Right lobe of liver (tissue), 6 donors: ENCODE measurements at regions not wholly inside any gene's neighbourhood (a gene's known extent, or its start where the extent isn't known, plus 50 kb on each side); places are given as distances from the start of the nearest gene placed in this dataset.

ENCODE experiments used
- ATAC-seq, 4 donors: fragments of 200-7000 bp; cut with Tn5 transposase; one replicate each; pipeline ENCODE4 v1.9.1; 2020; ENCODE audit warnings: mild to moderate bottlenecking in 4 of 4, moderate library complexity in 4 of 4
- DNase-seq, 3 donors: peaks; one replicate each; pipeline ENCODE4 v3.0.0-alpha.2; 2020
- H3K27ac ChIP-seq, 3 donors: fragments of 200-600 bp; one replicate each; pipeline ENCODE4 v1.8.0; 2022
- H3K27me3 ChIP-seq, 2 donors: fragments of 200-600 bp; one replicate each; pipeline ENCODE4 v1.8.0; 2022
- H3K36me3 ChIP-seq, 4 donors: fragments of 200-600 bp; sonication (generic) in 1 of 4; one replicate each; pipeline versions ENCODE4 v1.5.1 to v1.8.0; 2017 to 2022; ENCODE audit warnings: control low read depth in 1 of 4
- H3K4me1 ChIP-seq, 4 donors: fragments of 200-600 bp; sonication (generic) in 1 of 4; one replicate each; pipeline versions ENCODE4 v1.5.1 to v1.8.0; 2017 to 2022; ENCODE audit warnings: control low read depth in 1 of 4
- H3K4me3 ChIP-seq, 3 donors: fragments of 200-600 bp; one replicate each; pipeline ENCODE4 v1.8.0; 2022
- H3K9me3 ChIP-seq, 4 donors: fragments of 200-600 bp; sonication (generic) in 1 of 4; one replicate each; pipeline versions ENCODE4 v1.5.1 to v1.8.0; 2017 to 2022; ENCODE audit warnings: control low read depth in 1 of 4
- CTCF ChIP-seq, 4 donors: fragments of 200-600 bp in 3 of 4; fragments of 450-650 bp in 1 of 4; IDR thresholded peaks; one replicate each; pipeline versions ENCODE4 v1.5.1 to v1.8.0; 2016 to 2022; ENCODE audit warnings: antibody characterized with exemption in 4 of 4, mild to moderate bottlenecking in 2 of 4
- POLR2A ChIP-seq: fragments of 450-650 bp; IDR thresholded peaks from one replicate; pipeline ENCODE4 v1.6.1; 2017; ENCODE audit warnings: antibody characterized with exemption, mild to moderate bottlenecking
- WGBS: methylation state at CpG from one replicate; pipeline ENCODE4 v1.1.6; 2018; ENCODE audit warnings: low coverage, low lambda C conversion rate; ENCODE audit not compliant: insufficient coverage; ENCODE audit errors: missing lambda C conversion rate; 5-methylcytosine and 5-hydroxymethylcytosine counted together
- intact Hi-C, 2 donors: fragments of 100-400 bp; cut with DNase I; formaldehyde crosslinking; loops; one replicate each; pipeline versions ENCODE4 v1.11.2 to v1.14.1; 2022
- donor health status: DM: no; HTN: yes; CAD: no.
- donor health status: DM: no; HTN: no; CAD: no.
- donor health status: DM: no; HTN: no; CAD: no.
- donor health status: DM: no; HTN: yes; CAD: no.
- donor health status: DM: no; HTN: yes; CAD: no.

GRCh38 chr18:27724362-27724761, 452.6 kb downstream of the CDH2 start:
- 71% methylated on average over 2 of the region's 2 CpGs for WGBS
- no peak for ATAC-seq

DNA sequence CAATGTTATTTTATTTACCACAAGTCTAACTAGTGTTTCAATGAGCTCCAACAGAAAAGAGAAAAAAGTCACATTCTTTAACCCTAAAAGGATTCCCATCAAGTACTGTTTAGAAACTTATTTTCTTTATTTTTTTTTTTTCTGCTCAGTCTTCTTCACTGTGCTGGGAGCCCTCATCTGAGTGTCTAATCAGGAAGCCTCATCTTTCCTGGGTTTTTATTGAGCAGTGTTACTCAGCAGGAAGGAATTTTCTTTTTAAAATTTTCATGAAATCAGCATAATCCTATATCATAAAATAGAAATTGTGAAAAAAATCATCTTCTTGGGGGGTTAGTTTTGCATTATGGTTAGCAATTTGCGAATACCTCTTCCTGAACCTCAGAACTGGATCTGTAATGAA, 453.8 kb downstream of the CDH2 start:
- TF ChIP-seq POLR2A, result no peak
- TF ChIP-seq CTCF (IDR thresholded peaks at IDR 0.05), result no peak
- H3K4me3 ChIP-seq, result no peak overlapping the region
- DNase-seq (no peak), ATAC-seq (no peak)
- H3K27ac ChIP-seq, result no peak overlapping the region
- H3K9me3 ChIP-seq, result no peaks in the 10 kb centered on the region
- no peaks in the 10 kb centered on the region for H3K36me3 ChIP-seq
- intact Hi-C loops, result no loop called here
- 59% methylated on average over 1 of the region's 1 CpG for WGBS
- H3K27me3 ChIP-seq, result no peaks in the 10 kb centered on the region
- H3K4me1 ChIP-seq, result no peaks in the 10 kb centered on the region

More at GRCh38 chr18:27724362-27724761, 452.6 kb downstream of the CDH2 start:
- no peaks in the 10 kb centered on the region for H3K36me3 ChIP-seq
- H3K4me3 ChIP-seq, result no peak overlapping the region
- no peaks in the 10 kb centered on the region for H3K27me3 ChIP-seq
- no peaks in the 10 kb centered on the region for H3K4me1 ChIP-seq
- TF ChIP-seq POLR2A (no peak), CTCF (IDR thresholded peaks at IDR 0.05) (no peak)
- H3K27ac ChIP-seq, result no peak overlapping the region
- H3K9me3 ChIP-seq, result no peaks in the 10 kb centered on the region
- intact Hi-C loops, result no loop called here
- no peak for DNase-seq

DNA sequence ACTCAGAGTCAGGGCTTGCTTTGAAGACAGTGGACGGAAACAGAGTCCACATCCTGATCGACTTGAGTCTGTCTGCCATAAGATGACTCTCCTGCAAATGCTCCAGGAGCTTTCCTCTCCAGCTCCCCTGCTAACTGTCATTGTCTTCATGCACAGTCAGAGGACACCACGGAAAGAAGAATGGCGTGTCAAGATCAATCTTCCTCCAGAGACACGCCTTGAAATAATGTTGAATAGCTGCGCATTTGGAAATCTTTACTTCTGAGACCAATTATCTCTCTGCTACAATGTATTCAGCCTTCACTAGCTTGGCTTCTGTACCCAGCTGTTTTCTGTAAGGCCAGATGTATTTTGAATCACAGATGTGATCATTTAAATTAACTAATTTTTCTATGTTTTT, 457.2 kb downstream of the CDH2 start:
- WGBS, result 73% methylated on average over 6 of the region's 6 CpGs
- H3K4me1 ChIP-seq, result no peaks in the 10 kb centered on the region
- no peaks in the 10 kb centered on the region for H3K36me3 ChIP-seq
- no peaks in the 10 kb centered on the region for H3K9me3 ChIP-seq
- no peak for ATAC-seq
- DNase-seq, result no peak
- intact Hi-C loops, result no loop called here
- H3K4me3 ChIP-seq, result no peak overlapping the region
- no peak overlapping the region for H3K27ac ChIP-seq
- TF ChIP-seq CTCF (IDR thresholded peaks at IDR 0.05) (no peak), POLR2A (no peak)
- H3K27me3 ChIP-seq, result no peaks in the 10 kb centered on the region

DNA sequence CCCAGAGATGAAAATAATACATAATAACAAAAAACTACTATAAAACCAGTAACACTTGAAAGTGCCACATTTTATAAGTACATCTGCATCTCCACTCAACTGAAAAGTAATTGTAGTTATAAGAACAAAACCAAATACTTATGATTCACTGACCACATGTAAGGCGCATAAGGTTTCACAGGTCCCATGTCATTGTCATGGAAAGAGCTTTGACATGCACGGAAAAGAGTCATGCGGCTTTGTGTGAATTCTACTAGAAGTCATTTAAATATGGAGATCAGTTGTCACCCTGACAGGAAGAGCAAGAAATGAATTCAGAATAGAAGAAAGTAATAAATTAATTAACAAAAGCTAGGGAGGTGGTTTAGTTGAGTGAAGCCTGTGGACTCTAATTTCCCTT, 459.1 kb downstream of the CDH2 start:
- no peaks in the 10 kb centered on the region for H3K9me3 ChIP-seq
- DNase-seq (no peak), ATAC-seq (no peak)
- no peak overlapping the region for H3K27ac ChIP-seq
- TF ChIP-seq POLR2A (no peak), CTCF (IDR thresholded peaks at IDR 0.05) (no peak)
- H3K4me3 ChIP-seq, result no peak overlapping the region
- no peaks in the 10 kb centered on the region for H3K36me3 ChIP-seq
- H3K27me3 ChIP-seq, result no peaks in the 10 kb centered on the region
- intact Hi-C loops, result no loop called here
- H3K4me1 ChIP-seq, result peaks cover 0 to 5% (median 0%) of the 10 kb centered on the region in 4 donors
- WGBS, result 92% methylated on average over 3 of the region's 3 CpGs

DNA sequence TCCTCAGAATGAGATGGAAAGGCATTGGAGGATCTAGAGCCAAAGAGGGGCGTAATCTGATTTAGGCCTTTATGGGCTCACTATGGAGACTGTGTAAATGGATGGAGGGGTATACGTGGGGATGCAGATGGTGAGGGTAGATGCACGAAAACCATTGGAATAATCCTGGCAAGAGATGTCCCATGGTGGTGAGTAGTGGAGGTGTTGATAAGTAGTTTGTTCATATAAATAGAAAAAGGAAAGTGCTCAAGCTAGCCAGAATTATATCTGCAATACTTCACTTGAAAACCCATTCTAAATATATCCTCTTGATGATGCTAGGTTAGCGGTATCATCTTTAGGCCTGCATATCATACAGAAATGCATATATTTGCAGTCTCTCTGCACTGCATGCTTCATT, 459.7 kb downstream of the CDH2 start:
- ATAC-seq, result no peak
- TF ChIP-seq CTCF (IDR thresholded peaks at IDR 0.05) (no peak), POLR2A (no peak)
- DNase-seq, result no peak

More for the DNA sequence above, 459.7 kb downstream of the CDH2 start:
- WGBS, result 78% methylated on average over 4 of the region's 4 CpGs
- intact Hi-C loops, result no loop called here
- Histone ChIP-seq H3K27ac (no peak overlapping the region), H3K36me3 (no peaks in the 10 kb centered on the region), H3K9me3 (no peaks in the 10 kb centered on the region), H3K4me1 (peaks cover 0 to 5% (median 0%) of the 10 kb centered on the region in 4 donors), H3K27me3 (no peaks in the 10 kb centered on the region), H3K4me3 (no peak overlapping the region)
